ENCODE measurements at regions not wholly inside any gene's neighbourhood (a gene's known extent, or its start where the extent isn't known, plus 50 kb on each side); places are given as distances from the start of the nearest gene placed in this dataset.
A peak's percentile ranks its signal among the peaks of the same experiment; 100 is the strongest.
"Not testable (repeated sequence)": the region's sequence is repeated elsewhere in the genome, so short reads cannot be mapped to it uniquely, and the experiment has no call there.

DNA sequence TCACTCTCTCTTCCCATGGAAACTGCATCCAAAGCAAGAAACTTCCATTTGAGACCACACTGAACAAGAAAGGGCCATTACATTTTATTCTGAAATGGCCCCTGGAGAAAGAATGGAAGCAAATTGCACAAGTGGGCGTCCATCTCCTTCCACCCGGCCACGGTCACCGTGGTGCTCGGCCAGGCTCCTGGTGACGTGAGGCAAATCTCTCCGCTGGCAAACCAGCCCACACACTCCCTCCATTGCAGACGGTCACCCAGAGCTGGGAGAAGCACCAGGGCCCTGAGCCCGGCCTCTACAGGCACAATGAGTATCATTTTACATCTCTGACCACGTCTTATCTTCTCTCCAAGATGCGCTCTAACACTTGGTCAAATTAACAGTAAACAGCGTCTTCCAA lies 126.1 kb upstream of the FAM20C start:
- peak in 1 of 2 donors; percentile 0 for DNase-seq (ENCODE audit: low spot score in 2 of 2)
- Histone ChIP-seq H3K27ac (no peak overlapping the region), H3K36me3 (no peaks in the 10 kb centered on the region), H3K4me3 (no peak overlapping the region), H3K4me1 (no peaks in the 10 kb centered on the region), H3K9me3 (no peaks in the 10 kb centered on the region), H3K27me3 (no peaks in the 10 kb centered on the region)
- intact Hi-C loops (cut with DNase I) = no loop called here
- TF ChIP-seq, protein P1, sequence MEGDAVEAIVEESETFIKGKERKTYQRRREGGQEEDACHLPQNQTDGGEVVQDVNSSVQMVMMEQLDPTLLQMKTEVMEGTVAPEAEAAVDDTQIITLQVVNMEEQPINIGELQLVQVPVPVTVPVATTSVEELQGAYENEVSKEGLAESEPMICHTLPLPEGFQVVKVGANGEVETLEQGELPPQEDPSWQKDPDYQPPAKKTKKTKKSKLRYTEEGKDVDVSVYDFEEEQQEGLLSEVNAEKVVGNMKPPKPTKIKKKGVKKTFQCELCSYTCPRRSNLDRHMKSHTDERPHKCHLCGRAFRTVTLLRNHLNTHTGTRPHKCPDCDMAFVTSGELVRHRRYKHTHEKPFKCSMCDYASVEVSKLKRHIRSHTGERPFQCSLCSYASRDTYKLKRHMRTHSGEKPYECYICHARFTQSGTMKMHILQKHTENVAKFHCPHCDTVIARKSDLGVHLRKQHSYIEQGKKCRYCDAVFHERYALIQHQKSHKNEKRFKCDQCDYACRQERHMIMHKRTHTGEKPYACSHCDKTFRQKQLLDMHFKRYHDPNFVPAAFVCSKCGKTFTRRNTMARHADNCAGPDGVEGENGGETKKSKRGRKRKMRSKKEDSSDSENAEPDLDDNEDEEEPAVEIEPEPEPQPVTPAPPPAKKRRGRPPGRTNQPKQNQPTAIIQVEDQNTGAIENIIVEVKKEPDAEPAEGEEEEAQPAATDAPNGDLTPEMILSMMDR (IDR thresholded peaks at IDR 0.05) = no peak

DNA sequence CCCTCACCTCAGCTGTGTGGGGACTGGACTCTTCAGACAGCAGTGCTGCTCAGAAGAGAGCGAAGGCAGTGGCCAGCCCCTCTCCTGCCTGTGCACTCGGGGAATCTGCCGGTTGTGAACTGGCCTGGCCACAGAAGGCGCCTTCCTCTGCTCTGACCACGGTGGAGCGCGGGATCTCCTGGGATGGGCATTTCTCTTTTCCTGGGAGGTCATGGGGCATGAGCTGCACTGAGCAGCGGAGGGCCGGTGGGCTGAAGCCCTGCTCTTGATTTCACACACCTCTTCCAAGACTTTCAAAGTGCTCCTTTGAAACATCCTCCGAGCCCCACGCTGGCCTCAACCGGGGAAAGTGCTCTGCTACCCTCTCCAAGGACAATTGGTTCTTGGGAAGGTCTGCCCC lies 125.6 kb upstream of the FAM20C start:
- Histone ChIP-seq H3K27me3 (no peaks in the 10 kb centered on the region), H3K4me3 (no peak overlapping the region), H3K9me3 (no peaks in the 10 kb centered on the region), H3K36me3 (no peaks in the 10 kb centered on the region), H3K4me1 (no peaks in the 10 kb centered on the region), H3K27ac (no peak overlapping the region)
- intact Hi-C loops (cut with DNase I) = no loop called here
- TF ChIP-seq, protein P1 (IDR thresholded peaks at IDR 0.05) = no peak
- no peak for DNase-seq (ENCODE audit: low spot score in 2 of 2)

DNA sequence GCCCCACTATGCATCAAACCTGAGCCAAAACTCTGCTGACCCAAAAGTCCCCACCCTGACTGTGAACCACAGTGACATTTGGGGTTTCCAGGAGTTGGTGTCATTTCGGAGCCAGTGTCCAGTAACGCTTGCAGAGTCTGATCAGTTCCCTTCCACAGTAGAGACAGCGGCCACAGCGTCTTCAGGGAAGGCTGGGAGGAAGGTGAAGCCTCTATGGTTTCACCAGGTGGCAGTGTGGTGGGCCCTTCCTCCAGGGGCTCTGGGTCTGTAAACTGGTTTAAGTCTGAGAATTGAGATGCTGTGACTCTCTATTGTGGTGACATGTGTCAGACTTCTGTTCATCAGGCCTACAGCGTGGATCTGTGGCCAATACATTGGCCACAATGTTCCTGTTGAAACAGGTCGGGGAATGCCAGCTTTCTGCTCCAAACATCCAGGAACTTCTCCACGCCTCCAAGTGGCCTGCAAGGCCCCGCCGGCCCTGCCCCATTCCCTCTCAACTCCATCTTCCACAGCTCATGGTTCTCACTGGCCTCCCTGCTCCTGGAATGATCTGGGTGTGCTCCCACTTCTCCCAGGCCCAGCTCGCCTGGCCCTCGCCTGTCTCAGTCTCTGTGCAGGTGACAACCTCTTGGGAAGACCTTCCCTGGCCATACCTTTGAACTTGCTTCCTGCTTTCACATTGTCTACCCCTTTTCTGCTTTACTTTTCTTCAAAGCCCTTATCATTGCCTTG lies 124.5 kb upstream of the FAM20C start:
- TF ChIP-seq, protein P1 (IDR thresholded peaks at IDR 0.05) = no peak
- intact Hi-C loops (cut with DNase I) = no loop called here
- H3K36me3 ChIP-seq = no peaks in the 10 kb centered on the region
- H3K27ac ChIP-seq = no peak overlapping the region
- peak in 1 of 2 donors; percentile 2 for DNase-seq (ENCODE audit: low spot score in 2 of 2)
- H3K4me3 ChIP-seq = no peak overlapping the region
- no peaks in the 10 kb centered on the region for H3K9me3 ChIP-seq
- H3K4me1 ChIP-seq = no peaks in the 10 kb centered on the region
- H3K27me3 ChIP-seq = no peaks in the 10 kb centered on the region

DNA sequence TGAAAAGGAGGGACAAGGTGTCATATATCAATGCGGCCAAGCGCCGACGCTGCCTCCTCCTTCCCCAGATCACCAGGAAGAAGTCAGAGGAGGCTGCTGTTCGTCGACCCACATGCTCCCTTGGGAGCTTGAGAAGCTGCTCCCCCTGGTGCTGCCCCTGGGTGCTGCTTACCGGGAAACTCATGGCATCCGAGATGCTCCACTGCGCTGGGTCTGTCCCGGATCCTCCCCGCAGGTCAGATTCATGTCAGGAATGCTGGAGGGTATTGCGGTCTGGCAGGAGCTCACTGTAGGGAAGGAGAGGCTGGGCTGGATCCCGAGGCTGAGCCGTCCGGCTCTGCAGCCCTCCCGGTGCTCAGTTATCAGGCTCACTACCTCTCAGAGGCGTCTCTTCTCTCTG lies 123.7 kb upstream of the FAM20C start:
- H3K27ac ChIP-seq = no peak overlapping the region
- H3K4me1 ChIP-seq = no peaks in the 10 kb centered on the region
- no peaks in the 10 kb centered on the region for H3K36me3 ChIP-seq
- no peaks in the 10 kb centered on the region for H3K27me3 ChIP-seq
- H3K4me3 ChIP-seq = no peak overlapping the region
- TF ChIP-seq, protein P1 (IDR thresholded peaks at IDR 0.05) = no peak
- no peaks in the 10 kb centered on the region for H3K9me3 ChIP-seq
- intact Hi-C loops (cut with DNase I) = no loop called here
- peak in 1 of 2 donors; percentile 7 for DNase-seq (ENCODE audit: low spot score in 2 of 2)

DNA sequence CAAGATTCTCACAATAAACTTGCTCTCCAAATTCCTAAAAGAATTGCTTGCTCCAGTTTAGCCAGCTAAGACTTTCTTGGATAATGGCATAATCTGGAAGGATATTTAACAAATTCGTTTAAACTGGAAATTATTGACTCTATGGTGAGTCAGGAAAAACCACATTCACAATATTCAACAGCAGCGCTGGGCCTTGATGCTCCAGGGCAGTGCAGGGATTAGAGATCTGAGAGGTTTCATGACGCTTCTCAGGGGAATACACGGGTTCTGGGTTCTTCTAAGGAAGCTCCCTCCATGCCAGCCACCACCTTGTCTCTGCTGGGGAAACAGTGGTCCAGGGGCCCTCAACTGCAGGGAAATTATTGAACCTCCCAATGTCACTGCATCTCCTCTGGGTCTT lies 123.3 kb upstream of the FAM20C start:
- DNase-seq (ENCODE audit: low spot score in 2 of 2); intact Hi-C loops (cut with DNase I); H3K4me1 ChIP-seq; H3K27me3 ChIP-seq; H3K36me3 ChIP-seq; H3K4me3 ChIP-seq; H3K27ac ChIP-seq; H3K9me3 ChIP-seq: not testable (repeated sequence)

DNA sequence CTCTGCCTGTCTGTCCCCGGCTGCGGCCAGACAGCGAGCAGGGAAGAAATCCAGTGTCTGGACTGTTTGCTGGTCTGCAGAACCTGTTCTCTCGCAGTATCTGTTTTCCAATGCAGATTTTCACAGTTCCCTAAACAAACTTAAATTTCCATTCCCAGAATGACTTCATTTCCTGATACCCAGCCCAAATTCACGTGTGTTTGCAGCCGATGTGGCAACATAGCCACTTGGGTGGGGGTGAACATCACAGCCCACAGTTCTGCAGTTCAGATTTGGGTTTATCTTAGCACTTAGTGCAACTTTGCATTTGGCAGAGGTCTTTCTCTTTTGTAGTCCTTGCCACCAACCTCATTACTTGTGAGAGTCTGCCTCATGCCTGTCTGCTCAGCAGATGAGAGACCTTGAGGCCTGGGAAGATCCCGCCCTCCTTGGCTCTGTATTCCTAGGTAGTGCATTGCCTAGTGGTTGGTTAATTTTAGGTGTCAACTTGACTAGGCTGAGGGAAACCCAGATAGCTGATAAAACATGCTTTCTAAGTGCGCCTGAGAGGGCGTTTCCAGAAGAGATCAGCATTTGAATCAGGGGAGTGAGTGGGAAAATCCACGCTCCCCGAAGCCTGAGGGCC lies 122.8 kb upstream of the FAM20C start:
- intact Hi-C loops (cut with DNase I); H3K4me1 ChIP-seq; H3K36me3 ChIP-seq; H3K27me3 ChIP-seq; H3K27ac ChIP-seq; DNase-seq (ENCODE audit: low spot score in 2 of 2); H3K9me3 ChIP-seq; H3K4me3 ChIP-seq: not testable (repeated sequence)

DNA sequence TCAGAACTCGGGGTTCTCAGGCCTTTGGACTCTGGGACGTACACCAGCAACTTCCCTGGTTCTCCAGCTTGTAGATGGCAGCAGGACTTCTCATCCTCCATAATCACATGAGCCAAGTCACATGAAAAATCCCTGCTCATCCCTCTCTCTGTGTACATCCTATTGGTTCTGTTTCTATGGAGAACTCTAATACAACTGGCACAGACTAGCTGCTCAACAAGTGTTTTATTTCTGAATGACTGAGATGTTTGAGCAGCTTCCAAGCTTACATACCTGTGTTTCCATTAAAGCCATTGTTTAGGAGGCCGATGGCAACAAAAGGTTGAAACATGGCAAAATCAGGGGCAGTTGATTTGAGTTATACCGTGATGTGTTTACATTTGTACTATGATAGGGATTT lies 122.2 kb upstream of the FAM20C start:
- H3K36me3 ChIP-seq; DNase-seq (ENCODE audit: low spot score in 2 of 2); H3K27ac ChIP-seq; H3K9me3 ChIP-seq; intact Hi-C loops (cut with DNase I); H3K4me3 ChIP-seq; H3K4me1 ChIP-seq; H3K27me3 ChIP-seq: not testable (repeated sequence)

DNA sequence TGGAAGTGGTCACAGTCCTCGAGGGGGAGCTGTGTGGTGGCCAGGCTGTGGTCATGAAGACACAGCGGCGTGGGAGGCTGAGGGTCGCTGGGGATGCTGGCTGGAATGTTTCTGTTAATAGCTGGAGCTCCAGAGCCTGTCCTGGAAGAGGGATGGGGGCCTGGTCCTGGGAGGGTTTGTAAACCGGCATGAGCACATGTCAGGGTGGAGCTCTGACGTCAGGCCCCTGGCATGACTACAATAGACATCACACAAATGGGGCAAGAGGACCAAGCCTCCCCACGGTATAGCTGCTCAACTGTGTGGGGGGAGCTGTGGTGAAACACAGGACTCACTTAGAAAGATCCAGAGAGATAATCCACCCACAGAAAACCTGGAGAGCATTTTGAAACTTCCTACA lies 121.4 kb upstream of the FAM20C start:
- intact Hi-C loops (cut with DNase I); H3K36me3 ChIP-seq; H3K27ac ChIP-seq; H3K27me3 ChIP-seq; H3K4me3 ChIP-seq; H3K4me1 ChIP-seq; H3K9me3 ChIP-seq: not testable (repeated sequence)
- peak; percentile 8 to 78 for DNase-seq (ENCODE audit: low spot score in 2 of 2)

DNA sequence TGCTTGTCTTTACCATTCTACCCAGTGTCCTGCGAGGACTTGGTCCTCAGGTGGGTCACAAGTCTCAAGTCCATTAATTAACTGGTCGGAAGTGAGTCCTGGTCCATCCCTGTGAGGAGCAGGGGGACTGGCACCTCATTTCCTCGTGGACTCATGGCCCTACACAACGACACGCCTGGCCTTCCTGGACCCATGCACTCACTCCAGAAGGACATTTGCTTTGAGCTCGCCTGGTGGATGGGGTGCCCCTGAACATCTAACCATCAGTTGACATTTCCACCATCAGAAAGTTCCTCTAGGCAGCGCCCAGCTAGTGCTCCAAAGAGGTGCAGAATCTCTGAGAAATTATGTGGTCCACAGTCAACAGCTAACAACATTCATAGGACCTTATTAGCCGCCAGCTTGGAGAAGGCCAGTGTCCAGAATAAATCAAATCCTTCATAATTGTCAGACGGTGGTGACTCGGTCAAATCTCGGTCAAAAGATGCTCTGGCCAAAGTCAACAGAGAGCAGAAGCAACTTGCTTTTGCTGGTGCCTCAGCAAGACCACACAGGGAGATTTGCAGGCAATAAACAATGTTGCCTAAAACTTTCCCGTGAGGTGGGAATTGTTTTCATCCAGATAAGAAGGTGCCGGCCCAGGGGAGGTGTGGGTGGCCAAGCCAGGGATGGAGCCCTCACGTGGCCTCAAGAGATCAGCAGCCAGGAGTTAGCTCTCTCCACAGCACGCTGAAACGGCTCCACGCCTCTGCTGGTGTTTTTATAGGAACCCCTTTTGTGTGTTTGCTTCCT lies 119.9 kb upstream of the FAM20C start:
- not testable (repeated sequence) for DNase-seq (ENCODE audit: low spot score in 2 of 2)

DNA sequence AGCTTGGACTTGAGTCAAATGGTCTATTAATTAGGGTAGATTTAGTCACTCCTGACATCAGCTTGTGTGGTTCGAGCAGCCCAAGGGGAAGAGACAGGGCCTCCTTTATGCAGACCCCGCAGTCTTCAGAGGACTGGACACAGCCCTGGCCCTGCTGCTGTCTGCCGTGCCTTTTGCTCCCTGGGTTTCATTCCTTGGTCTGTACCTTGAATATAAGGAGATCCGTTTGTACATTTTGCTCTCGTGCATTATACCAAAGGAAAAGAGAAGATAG lies 119.4 kb upstream of the FAM20C start:
- H3K27me3 ChIP-seq; intact Hi-C loops (cut with DNase I); H3K9me3 ChIP-seq; H3K4me1 ChIP-seq; DNase-seq (ENCODE audit: low spot score in 2 of 2); H3K27ac ChIP-seq; H3K36me3 ChIP-seq; H3K4me3 ChIP-seq: not testable (repeated sequence)

More for the DNA sequence above, 119.9 kb upstream of the FAM20C start:
- H3K27ac ChIP-seq; H3K4me3 ChIP-seq; H3K9me3 ChIP-seq; H3K36me3 ChIP-seq; H3K4me1 ChIP-seq; intact Hi-C loops (cut with DNase I); H3K27me3 ChIP-seq: not testable (repeated sequence)
